Adrenal gland (tissue), 9 donors: ENCODE measurements at regions not wholly inside any gene's neighbourhood (a gene's known extent, or its start where the extent isn't known, plus 50 kb on each side); places are given as distances from the start of the nearest gene placed in this dataset.

ENCODE experiments used
- DNase-seq, 7 donors: peaks; one replicate each; pipeline ENCODE4 v3.0.0-alpha.2; 2019 to 2020
- H3K27ac ChIP-seq, 5 donors: fragments of 200-600 bp; sonication (generic) in 4 of 5; 1 replicate in 3 of 5; 2 replicates in 2 of 5; pipeline versions ENCODE4 v1.5.1 to v1.8.0; 2016 to 2020; ENCODE audit warnings: mild to moderate bottlenecking in 1 of 5
- H3K27me3 ChIP-seq: fragments of 200-600 bp; 2 replicates; pipeline ENCODE4 v1.8.0; 2021
- H3K36me3 ChIP-seq, 2 donors: fragments of 200-600 bp; replicated peaks in 1 of 2; 1 replicate in 1 of 2; 2 replicates in 1 of 2; pipeline versions ENCODE4 v1.5.1 to v1.8.0; 2018 to 2022
- H3K4me1 ChIP-seq, 2 donors: fragments of 200-600 bp; replicated peaks in 1 of 2; 1 replicate in 1 of 2; 2 replicates in 1 of 2; pipeline versions ENCODE4 v1.5.1 to v1.8.0; 2018 to 2021
- H3K4me3 ChIP-seq, 4 donors: fragments of 200-600 bp; sonication (generic) in 3 of 4; one replicate each; pipeline ENCODE4 v1.5.1; 2016 to 2018
- H3K9me3 ChIP-seq, 3 donors: fragments of 200-600 bp; sonication (generic) in 1 of 3; replicated peaks in 1 of 3; 1 replicate in 2 of 3; 2 replicates in 1 of 3; pipeline versions ENCODE4 v1.5.1 to v1.8.0; 2016 to 2021
- CTCF ChIP-seq, 6 experiments: fragments of 450-650 bp in 4 of 6; fragments of 200-600 bp in 2 of 6; sonication (generic) in 1 of 6; IDR thresholded peaks; 1 replicate in 5 of 6; 2 replicates in 1 of 6; pipeline versions ENCODE4 v1.5.1 to v1.8.0; 2016 to 2021; ENCODE audit warnings: antibody characterized with exemption in 6 of 6, mild to moderate bottlenecking in 2 of 6, moderate library complexity in 1 of 6
- POLR2A ChIP-seq, 2 donors: fragments of 450-650 bp; IDR thresholded peaks; one replicate each; pipeline ENCODE4 v1.6.1; 2017; ENCODE audit warnings: antibody characterized with exemption in 2 of 2, mild to moderate bottlenecking in 2 of 2, moderate library complexity in 1 of 2
- WGBS, 4 donors: extraction: QIAGEN DNeasy Blood & Tissue Kit in 2 of 4; methylation state at CpG; one replicate each; pipeline versions ENCODE4 v1.1.5 to v1.1.7; 2013 to 2017; 5-methylcytosine and 5-hydroxymethylcytosine counted together
- intact Hi-C, 2 donors: fragments of 100-400 bp; cut with DNase I; formaldehyde crosslinking; loops; one replicate each; pipeline versions ENCODE4 v1.14.1 to v1.15.0; 2022 to 2023
- donor health status: healthy with polysubstance abuse.
- donor health status: Bipolar disorder and iron deficiency.
- donor health status: DM: yes; HTN: yes; CAD: no.
- donor health status: DM: no; HTN: no; CAD: no.
- donor health status: DM: no; HTN: no; CAD: no.

DNA sequence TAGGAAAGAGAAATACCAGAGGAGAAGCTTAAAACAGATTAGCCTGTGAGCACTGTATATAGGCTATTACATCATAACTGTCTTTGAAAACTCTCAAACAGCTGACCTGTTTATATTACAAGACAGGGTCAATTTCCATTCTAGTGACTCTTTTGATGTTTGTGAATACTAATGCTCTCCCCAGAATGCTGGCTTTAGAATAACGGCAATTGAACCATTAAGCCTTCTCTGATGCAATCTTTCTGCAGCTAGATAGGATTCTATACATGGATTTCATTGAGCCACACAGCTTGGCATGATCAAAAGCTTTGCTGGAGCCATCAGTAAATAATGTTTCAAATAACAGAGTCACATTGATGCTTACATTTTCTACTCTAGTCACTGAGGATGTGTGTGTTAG, 122.7 kb upstream of the FAT3 start:
- Histone ChIP-seq H3K27ac (no peak overlapping the region), H3K36me3 (no peaks in the 10 kb centered on the region), H3K4me3 (no peak overlapping the region), H3K27me3 (no peaks in the 10 kb centered on the region), H3K9me3 (no peaks in the 10 kb centered on the region), H3K4me1 (no peaks in the 10 kb centered on the region)
- DNase-seq = no peak
- TF ChIP-seq POLR2A (IDR thresholded peaks at IDR 0.05) (no peak), CTCF (IDR thresholded peaks at IDR 0.05) (no peak)
- intact Hi-C loops = no loop called here
- 42 to 78% (median 58%) methylated on average over 1 of the region's 1 CpG for WGBS, 4 donors

- intact Hi-C loops = no loop called here
- WGBS, 4 donors = 64 to 74% (median 71%) methylated on average over 1 of the region's 1 CpG
- Histone ChIP-seq H3K4me1 (no peaks in the 10 kb centered on the region), H3K4me3 (no peak overlapping the region), H3K36me3 (no peaks in the 10 kb centered on the region), H3K27me3 (no peaks in the 10 kb centered on the region), H3K9me3 (no peaks in the 10 kb centered on the region), H3K27ac (no peak overlapping the region)
- TF ChIP-seq CTCF (IDR thresholded peaks at IDR 0.05) (no peak), POLR2A (IDR thresholded peaks at IDR 0.05) (no peak)
- DNase-seq = no peak
These were observed 125.4 kb upstream of the FAT3 start for GRCh38 chr11:92099183-92099582.

DNA sequence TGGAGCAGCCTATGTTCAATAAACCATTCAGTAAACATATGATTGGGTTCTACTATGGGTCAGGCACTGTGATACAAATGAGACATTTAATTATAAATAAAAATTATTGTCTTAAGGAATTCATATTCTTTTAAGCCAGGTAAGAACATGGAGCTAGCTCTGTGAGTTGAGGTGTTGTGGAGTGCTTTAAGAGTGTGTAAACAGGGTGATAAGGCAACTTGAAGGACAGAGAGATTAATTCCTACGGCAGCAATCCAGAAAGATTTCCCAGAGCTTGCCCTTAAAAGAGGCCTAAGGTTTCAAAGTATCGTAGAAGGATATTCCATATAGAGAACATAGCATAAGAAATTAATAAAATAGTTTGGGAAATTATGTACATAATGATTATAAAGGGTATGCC, 126.4 kb upstream of the FAT3 start:
- H3K27me3 ChIP-seq = no peaks in the 10 kb centered on the region
- H3K27ac ChIP-seq = no peak overlapping the region
- H3K4me1 ChIP-seq = no peaks in the 10 kb centered on the region
- TF ChIP-seq POLR2A (IDR thresholded peaks at IDR 0.05) = no peak
- TF ChIP-seq CTCF (IDR thresholded peaks at IDR 0.05) = no peak
- no peaks in the 10 kb centered on the region for H3K9me3 ChIP-seq
- H3K4me3 ChIP-seq = no peak overlapping the region
- intact Hi-C loops = no loop called here
- DNase-seq = no peak
- 76 to 88% (median 82%) methylated on average over 2 of the region's 2 CpGs for WGBS, 4 donors
- no peaks in the 10 kb centered on the region for H3K36me3 ChIP-seq

- Histone ChIP-seq H3K27me3 (no peaks in the 10 kb centered on the region), H3K9me3 (no peaks in the 10 kb centered on the region), H3K4me3 (no peak overlapping the region), H3K36me3 (no peaks in the 10 kb centered on the region), H3K4me1 (no peaks in the 10 kb centered on the region), H3K27ac (no peak overlapping the region)
- DNase-seq = no peak
- TF ChIP-seq CTCF (IDR thresholded peaks at IDR 0.05) = no peak
- no peak for TF ChIP-seq POLR2A (IDR thresholded peaks at IDR 0.05)
- 54 to 61% (median 58%) methylated on average over 5 of the region's 5 CpGs for WGBS, 4 donors
- intact Hi-C loops = no loop called here
These were observed 136.7 kb upstream of the FAT3 start for GRCh38 chr11:92087725-92088537.
